ENCODE measurements at regions not wholly inside any gene's neighbourhood (a gene's known extent, or its start where the extent isn't known, plus 50 kb on each side); places are given as distances from the start of the nearest gene placed in this dataset.

DNA sequence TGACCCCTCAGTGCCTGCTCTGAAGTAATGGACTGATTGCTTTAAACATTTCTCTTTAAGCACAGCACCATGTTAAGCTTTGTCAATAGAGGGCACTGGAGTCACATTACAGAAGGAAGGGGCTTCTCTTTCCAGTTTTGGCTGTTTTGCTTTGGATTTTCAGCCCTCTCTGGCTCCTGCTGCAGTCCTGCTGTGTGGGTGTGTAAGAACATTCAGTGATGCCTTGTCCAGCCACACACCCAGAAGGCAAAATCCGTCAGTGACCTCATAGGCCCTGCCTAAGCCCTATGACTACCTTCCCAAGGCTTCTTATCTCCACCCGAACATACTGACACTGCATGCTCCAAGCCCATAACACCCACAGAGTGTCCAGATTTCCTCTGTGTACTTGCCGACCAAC, 215.3 kb upstream of the CTSO start:
- ChIA-PET POLR2A (ENCODE audit: unreplicated experiment) (no interaction called here), CTCF (interaction anchor here (0.6 to 2.8 kb wide), 3 partner anchors 11 to 306 kb away, joined by 3 to 14 read pairs (median 6); no protein-coding TSS in a partner anchor)
- Histone ChIP-seq H2BK20ac (ENCODE audit: low read depth, low read length) (peak overlapping the region; percentile 13; the same call in 1 of the 2 replicates), H4K91ac (ENCODE audit: insufficient read depth, low read depth, low read length) (no peak overlapping the region), H4K20me1 (ENCODE audit: insufficient read depth, low read length) (no peaks in the 10 kb centered on the region), H3K9ac (ENCODE audit: low read depth, low read length) (no peak overlapping the region), H4K8ac (ENCODE audit: low read depth in 2 of 2, low read length in 2 of 2) (0 out of 4 replicates have a peak overlapping the region, but pooled peaks of 1 of the 2 experiments have one; percentile 20), H3K4ac (ENCODE audit: low read depth, low read length) (no peak overlapping the region), H4K5ac (ENCODE audit: low read depth, low read length) (no peak overlapping the region), H2BK120ac (ENCODE audit: low read depth, low read length) (peak overlapping the region; percentile 50), H3K36me3 (ENCODE audit: control insufficient read depth, insufficient read depth, low read length) (no peaks in the 10 kb centered on the region), H3K4me2 (ENCODE audit: low read depth, low read length) (peak overlapping the region; percentile 11; the same call in 1 of the 2 replicates), H3K9me3 (ENCODE audit: control insufficient read depth, insufficient read depth, low read length) (no peaks in the 10 kb centered on the region), H3K79me1 (ENCODE audit: low read depth in 1 of 2, low read length in 2 of 2) (no peaks in the 10 kb centered on the region), H3K23ac (ENCODE audit: low read depth, low read length) (no peak overlapping the region), H3K4me3 (ENCODE audit: insufficient read depth, low read depth, low read length) (no peak overlapping the region), H2BK15ac (ENCODE audit: low read depth, low read length) (no peak overlapping the region), H3K56ac (ENCODE audit: extremely low read depth, insufficient read depth, low read length) (no peak overlapping the region), H3K27me3 (ENCODE audit: control insufficient read depth, insufficient read depth, low read length) (no peaks in the 10 kb centered on the region), H2AFZ (replicated peaks; ENCODE audit: low read length, poor library complexity) (peak overlapping the region; percentile 26), H3K27ac (ENCODE audit: insufficient read depth, low read length) (no peak overlapping the region), H3K4me1 (ENCODE audit: control insufficient read depth, insufficient read depth, low read length) (peaks cover 5% of the 10 kb centered on the region), H2BK5ac (ENCODE audit: low read depth, low read length, poor library complexity, severe bottlenecking) (no peak overlapping the region), H3K14ac (replicated peaks; ENCODE audit: low read depth, low read length) (no peak overlapping the region), H2AK9ac (replicated peaks; ENCODE audit: low read depth, low read length, poor library complexity) (no peak overlapping the region), H3K9me1 (ENCODE audit: insufficient read depth, low read length) (no peaks in the 10 kb centered on the region), H2AK5ac (ENCODE audit: low read depth, low read length) (no peak overlapping the region), H3K18ac (ENCODE audit: low read depth, low read length) (peak overlapping the region; percentile 1; the same call in 1 of the 2 replicates)
- no CpG with 5 or more reads among the region's 3 CpGs for WGBS, 2 experiments (ENCODE audit: extremely low coverage in 2 of 2, insufficient read length in 1 of 2)
- in situ Hi-C loops (cut with MboI; ENCODE audit: low sequenced_read_pairs), result loop anchor here (25.0 kb wide), 1 partner anchor 868 kb away; no protein-coding TSS in a partner anchor
- BruUV-seq (replicated peaks), result no TSS peak
- dilution Hi-C loops (cut with HindIII; ENCODE audit: low sequenced_read_pairs, unreplicated experiment), result no loop called here
- DNase-seq (peak; percentile 95), ATAC-seq (ENCODE audit: low read depth) (peak; percentile 97)
- no peak for TF ChIP-seq MXI1 (IDR thresholded peaks at IDR 0.05; ENCODE audit: borderline replicate concordance, low read depth, low read length)
- TF ChIP-seq, protein P1, sequence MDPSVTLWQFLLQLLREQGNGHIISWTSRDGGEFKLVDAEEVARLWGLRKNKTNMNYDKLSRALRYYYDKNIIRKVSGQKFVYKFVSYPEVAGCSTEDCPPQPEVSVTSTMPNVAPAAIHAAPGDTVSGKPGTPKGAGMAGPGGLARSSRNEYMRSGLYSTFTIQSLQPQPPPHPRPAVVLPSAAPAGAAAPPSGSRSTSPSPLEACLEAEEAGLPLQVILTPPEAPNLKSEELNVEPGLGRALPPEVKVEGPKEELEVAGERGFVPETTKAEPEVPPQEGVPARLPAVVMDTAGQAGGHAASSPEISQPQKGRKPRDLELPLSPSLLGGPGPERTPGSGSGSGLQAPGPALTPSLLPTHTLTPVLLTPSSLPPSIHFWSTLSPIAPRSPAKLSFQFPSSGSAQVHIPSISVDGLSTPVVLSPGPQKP (IDR thresholded peaks at IDR 0.05; ENCODE audit: borderline replicate concordance, low read depth, low read length), result no peak
- TF ChIP-seq, protein P2, sequence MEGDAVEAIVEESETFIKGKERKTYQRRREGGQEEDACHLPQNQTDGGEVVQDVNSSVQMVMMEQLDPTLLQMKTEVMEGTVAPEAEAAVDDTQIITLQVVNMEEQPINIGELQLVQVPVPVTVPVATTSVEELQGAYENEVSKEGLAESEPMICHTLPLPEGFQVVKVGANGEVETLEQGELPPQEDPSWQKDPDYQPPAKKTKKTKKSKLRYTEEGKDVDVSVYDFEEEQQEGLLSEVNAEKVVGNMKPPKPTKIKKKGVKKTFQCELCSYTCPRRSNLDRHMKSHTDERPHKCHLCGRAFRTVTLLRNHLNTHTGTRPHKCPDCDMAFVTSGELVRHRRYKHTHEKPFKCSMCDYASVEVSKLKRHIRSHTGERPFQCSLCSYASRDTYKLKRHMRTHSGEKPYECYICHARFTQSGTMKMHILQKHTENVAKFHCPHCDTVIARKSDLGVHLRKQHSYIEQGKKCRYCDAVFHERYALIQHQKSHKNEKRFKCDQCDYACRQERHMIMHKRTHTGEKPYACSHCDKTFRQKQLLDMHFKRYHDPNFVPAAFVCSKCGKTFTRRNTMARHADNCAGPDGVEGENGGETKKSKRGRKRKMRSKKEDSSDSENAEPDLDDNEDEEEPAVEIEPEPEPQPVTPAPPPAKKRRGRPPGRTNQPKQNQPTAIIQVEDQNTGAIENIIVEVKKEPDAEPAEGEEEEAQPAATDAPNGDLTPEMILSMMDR (conservative IDR thresholded peaks at IDR 0.05; ENCODE audit: low read depth, low read length), result peak; percentile 75
- peak; percentile 72 for TF ChIP-seq SMC3 (IDR thresholded peaks at IDR 0.05; ENCODE audit: low read depth, low read length)
- TF ChIP-seq RAD21 (IDR thresholded peaks at IDR 0.05; ENCODE audit: low read length), result peak; percentile 84
- TF ChIP-seq, protein P3, sequence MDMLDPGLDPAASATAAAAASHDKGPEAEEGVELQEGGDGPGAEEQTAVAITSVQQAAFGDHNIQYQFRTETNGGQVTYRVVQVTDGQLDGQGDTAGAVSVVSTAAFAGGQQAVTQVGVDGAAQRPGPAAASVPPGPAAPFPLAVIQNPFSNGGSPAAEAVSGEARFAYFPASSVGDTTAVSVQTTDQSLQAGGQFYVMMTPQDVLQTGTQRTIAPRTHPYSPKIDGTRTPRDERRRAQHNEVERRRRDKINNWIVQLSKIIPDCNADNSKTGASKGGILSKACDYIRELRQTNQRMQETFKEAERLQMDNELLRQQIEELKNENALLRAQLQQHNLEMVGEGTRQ (IDR thresholded peaks at IDR 0.05; ENCODE audit: low read depth, low read length), result no peak
- no peak for TF ChIP-seq MAZ (IDR thresholded peaks at IDR 0.05; ENCODE audit: borderline replicate concordance, low read depth, low read length)
- no peak for TF ChIP-seq BHLHE40 (IDR thresholded peaks at IDR 0.05; ENCODE audit: low read depth, low read length)
- TF ChIP-seq RFX5 (IDR thresholded peaks at IDR 0.05; ENCODE audit: low read depth, low read length), result no peak
- no peak for TF ChIP-seq POLR2A (IDR thresholded peaks at IDR 0.05; ENCODE audit: low read depth, low read length)
- no peak for TF ChIP-seq MAFK (IDR thresholded peaks at IDR 0.05; ENCODE audit: low read depth, low read length)
- peak; percentile 37; the same call in 1 of the 2 replicates for TF ChIP-seq FOS (IDR thresholded peaks at IDR 0.05; ENCODE audit: low read depth, low read length)
- no peak for TF ChIP-seq RCOR1 (IDR thresholded peaks at IDR 0.05; ENCODE audit: insufficient replicate concordance, low read length)
- TF ChIP-seq CHD1 (IDR thresholded peaks at IDR 0.05; ENCODE audit: low read depth, low read length), result no peak
- intact Hi-C loops (cut with micrococcal nuclease), result loop anchor here (1.0 to 10.0 kb wide), 10 partner anchors 202 to 1809 kb away; partner anchors contain the start of gene PDGFC
